GM12878 (cell line): ENCODE measurements at regions not wholly inside any gene's neighbourhood (a gene's known extent, or its start where the extent isn't known, plus 50 kb on each side); places are given as distances from the start of the nearest gene placed in this dataset.
A peak's percentile ranks its signal among the peaks of the same experiment; 100 is the strongest.

ENCODE experiments used
- ATAC-seq: fragments of 200-7000 bp; cut with Tn5 transposase; 3 replicates; pipeline ENCODE4 v1.9.1; 2020; ENCODE audit warnings: mild to moderate bottlenecking, moderate library complexity
- BruUV-seq: library from RNA; stranded (reverse); fragments of 400-500 nt; replicated peaks from 2 replicates; lab custom pipeline; 2021; lab: Mats Ljungman, UMichigan
- CTCF ChIA-PET: fragments of 300-600 bp; sonication (Branson Sonifier 250); formaldehyde crosslinking; extraction: SDS; loops from one replicate; lab custom pipeline; 2021; ENCODE audit warnings: inconsistent platforms; lab: Yijun Ruan, JAX
- POLR2A ChIA-PET: fragments of 350-600 bp; formaldehyde crosslinking; extraction: SDS; loops from one replicate; lab custom pipeline; 2021; ENCODE audit warnings: inconsistent platforms; lab: Charles Lee
- RAD21 ChIA-PET: fragments of 300-600 bp; sonication (Branson Sonifier 250); formaldehyde crosslinking; loops from one replicate; lab custom pipeline; 2023; ENCODE audit warnings: antibody characterized with exemption; ENCODE audit not compliant: unreplicated experiment; lab: Charles Lee
- SMC1A ChIA-PET: fragments of 300-600 bp; sonication (Branson Sonifier 250); formaldehyde crosslinking; loops from one replicate; lab custom pipeline; 2023; ENCODE audit not compliant: unreplicated experiment, uncharacterized antibody; lab: Charles Lee
- DNase-seq: peaks from one replicate; pipeline ENCODE4 v3.0.0-alpha.2; 2011; ENCODE audit warnings: low read depth, low spot score
- FAIRE-seq: peaks from 3 replicates; lab custom pipeline; 2011; peaks lifted over from hg19 to GRCh38; lab: Jason Lieb, UNC
- H2AFZ ChIP-seq: 2 replicates; pipeline ENCODE4 v1.6.0; 2011; ENCODE audit warnings: low read depth, low read length, control low read depth; ENCODE audit not compliant: control insufficient read depth
- H3K27ac ChIP-seq: 2 replicates; pipeline ENCODE4 v1.5.1; 2011; ENCODE audit warnings: control low read depth; ENCODE audit not compliant: control insufficient read depth, insufficient read depth
- H3K27me3 ChIP-seq, 2 experiments: replicated peaks in 1 of 2; 2 replicates each; pipeline versions ENCODE4 v1.6.0 to v1.6.1; 2011; ENCODE audit warnings: low read length in 1 of 2; ENCODE audit not compliant: control insufficient read depth in 2 of 2, insufficient read depth in 2 of 2
- H3K36me3 ChIP-seq, 2 experiments: 2 replicates each; pipeline ENCODE4 v1.5.1; 2011; ENCODE audit warnings: low read length in 1 of 2; ENCODE audit not compliant: control insufficient read depth in 2 of 2, insufficient read depth in 2 of 2
- H3K4me1 ChIP-seq: 2 replicates; pipeline ENCODE4 v1.6.1; 2011; ENCODE audit warnings: mild to moderate bottlenecking, low read length, moderate library complexity, mixed read lengths; ENCODE audit not compliant: control insufficient read depth, insufficient read depth
- H3K4me2 ChIP-seq: 2 replicates; pipeline ENCODE4 v1.6.0; 2011; ENCODE audit warnings: control low read depth; ENCODE audit not compliant: control insufficient read depth, insufficient read depth
- H3K4me3 ChIP-seq: fragments of 200-600 bp; sonication (generic); 2 replicates; pipeline ENCODE4 v1.5.1; 2016
- H3K79me2 ChIP-seq: 2 replicates; pipeline ENCODE4 v1.6.0; 2011; ENCODE audit warnings: low read length; ENCODE audit not compliant: control insufficient read depth, insufficient read depth
- H3K9ac ChIP-seq: 2 replicates; pipeline ENCODE4 v1.8.0; 2011; ENCODE audit warnings: low read length, control low read depth, mixed read lengths; ENCODE audit not compliant: control insufficient read depth, insufficient read depth
- H3K9me3 ChIP-seq: replicated peaks from 3 replicates; pipeline ENCODE4 v1.5.1; 2011; ENCODE audit warnings: mild to moderate bottlenecking, low read length; ENCODE audit not compliant: control insufficient read depth, insufficient read depth
- H4K20me1 ChIP-seq: 2 replicates; pipeline ENCODE4 v1.6.0; 2011; ENCODE audit not compliant: control insufficient read depth, insufficient read depth
- BHLHE40 ChIP-seq, 2 experiments: fragments of 450-650 bp in 1 of 2; IDR thresholded peaks; 2 replicates each; pipeline ENCODE4 v1.6.1; 2011 to 2017; ENCODE audit warnings: low read depth in 2 of 2, borderline replicate concordance in 1 of 2, improper control_type of control experiment in 1 of 2, low read length in 1 of 2, mild to moderate bottlenecking in 1 of 2
- MEF2B ChIP-seq: fragments of 450-650 bp; IDR thresholded peaks from 2 replicates; pipeline ENCODE4 v1.6.1; 2018; ENCODE audit warnings: mild to moderate bottlenecking, moderate library complexity; ENCODE audit not compliant: partially characterized antibody, poor library complexity, severe bottlenecking
- NR2C1 ChIP-seq: fragments of 450-650 bp; IDR thresholded peaks from 2 replicates; pipeline ENCODE4 v1.6.1; 2017; ENCODE audit warnings: antibody characterized with exemption, mild to moderate bottlenecking, moderate library complexity
- RAD21 ChIP-seq: IDR thresholded peaks from 2 replicates; pipeline ENCODE4 v1.6.1; 2011; ENCODE audit warnings: mild to moderate bottlenecking, low read depth, low read length, moderate library complexity; ENCODE audit not compliant: insufficient read depth
- SMC3 ChIP-seq: IDR thresholded peaks from 2 replicates; pipeline ENCODE4 v1.6.1; 2011; ENCODE audit warnings: low read length, improper control_type of control experiment, borderline replicate concordance
- WGBS: methylation state at CpG from one replicate; pipeline ENCODE4 v1.1.6; 2016; ENCODE audit warnings: low lambda C conversion rate; ENCODE audit not compliant: insufficient replicate concordance, insufficient coverage; ENCODE audit errors: missing lambda C conversion rate; 5-methylcytosine and 5-hydroxymethylcytosine counted together
- in situ Hi-C: fragments of 300-500 bp; cut with MboI; formaldehyde crosslinking; loops from 9 replicates; pipeline ENCODE4 v1.14.3; 2018; ENCODE audit warnings: mixed read lengths
- intact Hi-C: fragments of 100-400 bp; cut with micrococcal nuclease; formaldehyde crosslinking; loops from one replicate; pipeline ENCODE4 v1.14.2; 2022; ENCODE audit not compliant: unreplicated experiment
- TF ChIP-seq, protein P1 (sequence below): fragments of 450-650 bp; IDR thresholded peaks from 2 replicates; pipeline ENCODE4 v1.6.1; 2017; ENCODE audit warnings: mild to moderate bottlenecking
- TF ChIP-seq, protein P2 (sequence below), 3 experiments: IDR thresholded peaks in 2 of 3; conservative IDR thresholded peaks in 1 of 3; 2 replicates each; pipeline ENCODE4 v1.5.1; 2011; ENCODE audit warnings: low read depth in 3 of 3, low read length in 3 of 3, mild to moderate bottlenecking in 3 of 3, control low read depth in 2 of 3, moderate library complexity in 2 of 3, inconsistent platforms in 1 of 3, mixed read lengths in 1 of 3; ENCODE audit not compliant: control insufficient read depth in 2 of 3, insufficient read depth in 1 of 3; ENCODE audit errors: extremely low read depth in 1 of 3
- TF ChIP-seq, protein P3 (sequence below): fragments of 450-650 bp; IDR thresholded peaks from 2 replicates; pipeline ENCODE4 v1.6.1; 2016; ENCODE audit warnings: mild to moderate bottlenecking, moderate library complexity, borderline replicate concordance
- TF ChIP-seq, protein P4 (sequence below): fragments of 450-650 bp; IDR thresholded peaks from 2 replicates; pipeline ENCODE4 v1.6.1; 2017; ENCODE audit warnings: low read depth, mild to moderate bottlenecking, moderate library complexity

DNA sequence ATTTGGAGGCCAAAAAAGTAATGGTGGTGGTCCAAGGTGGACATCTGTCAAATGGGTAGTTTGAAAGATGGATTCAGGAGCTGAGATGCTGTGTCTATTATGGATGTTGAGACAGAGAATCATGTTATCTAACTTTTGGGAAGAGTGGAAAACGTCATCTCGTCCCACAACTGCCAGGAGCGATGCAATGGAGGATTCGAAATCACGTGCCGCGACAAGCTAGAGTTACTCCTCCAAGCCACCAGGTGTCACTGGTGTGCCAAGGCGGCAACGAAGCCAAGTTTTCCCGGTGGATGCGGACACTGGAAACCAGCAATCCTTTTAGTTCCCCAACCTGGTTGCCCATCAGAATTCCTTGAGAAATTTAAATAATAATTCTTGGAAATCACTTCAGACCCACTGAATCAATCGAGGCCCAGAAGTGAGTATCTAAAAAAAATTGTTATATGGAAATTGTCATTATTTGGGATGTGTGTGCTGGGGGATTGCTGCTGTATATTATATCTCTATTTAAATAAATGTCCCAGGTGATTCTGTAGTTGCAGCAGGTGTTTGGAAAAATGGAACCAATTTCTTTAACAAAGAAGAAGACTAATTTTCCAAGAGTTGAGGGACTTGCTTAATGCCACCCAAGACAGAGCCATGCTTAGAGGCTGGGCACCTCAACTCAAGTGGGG, 206.1 kb downstream of the HAPSTR1 start:
- no peak overlapping the region for H3K4me3 ChIP-seq
- DNase-seq (no peak), FAIRE-seq (no peak), ATAC-seq (no peak)
- H3K27me3 ChIP-seq: no peaks in the 10 kb centered on the region
- no peaks in the 10 kb centered on the region for H3K9me3 ChIP-seq
- H3K4me2 ChIP-seq: no peak overlapping the region
- ChIA-PET RAD21 (interaction anchor here (1.3 kb wide), 1 partner anchor 883 kb away, joined by 3 read pairs; no protein-coding TSS in a partner anchor), SMC1A (interaction anchor here (0.8 to 1.1 kb wide), 2 partner anchors 158 to 353 kb away, joined by 3 read pairs; no protein-coding TSS in a partner anchor), CTCF (interaction anchor here (0.6 to 1.8 kb wide), 8 partner anchors 16 to 983 kb away, joined by 3 to 10 read pairs (median 4); partner anchors contain the start of gene GRIN2A), POLR2A (interaction anchor here (0.6 kb wide), 1 partner anchor 1214 kb away, joined by 4 read pairs; no protein-coding TSS in a partner anchor)
- intact Hi-C loops: loop anchor here (2.0 kb wide), 1 partner anchor 883 kb away; no protein-coding TSS in a partner anchor
- in situ Hi-C loops: no loop called here
- H3K79me2 ChIP-seq: no peaks in the 10 kb centered on the region
- H4K20me1 ChIP-seq: no peaks in the 10 kb centered on the region
- no peak overlapping the region for H3K9ac ChIP-seq
- 57% methylated on average over 12 of the region's 12 CpGs for WGBS
- no TSS peak for BruUV-seq
- H3K4me1 ChIP-seq: no peaks in the 10 kb centered on the region
- H2AFZ ChIP-seq: no peak overlapping the region
- H3K36me3 ChIP-seq: no peaks in the 10 kb centered on the region
- H3K27ac ChIP-seq: no peak overlapping the region
- TF ChIP-seq, protein P1, sequence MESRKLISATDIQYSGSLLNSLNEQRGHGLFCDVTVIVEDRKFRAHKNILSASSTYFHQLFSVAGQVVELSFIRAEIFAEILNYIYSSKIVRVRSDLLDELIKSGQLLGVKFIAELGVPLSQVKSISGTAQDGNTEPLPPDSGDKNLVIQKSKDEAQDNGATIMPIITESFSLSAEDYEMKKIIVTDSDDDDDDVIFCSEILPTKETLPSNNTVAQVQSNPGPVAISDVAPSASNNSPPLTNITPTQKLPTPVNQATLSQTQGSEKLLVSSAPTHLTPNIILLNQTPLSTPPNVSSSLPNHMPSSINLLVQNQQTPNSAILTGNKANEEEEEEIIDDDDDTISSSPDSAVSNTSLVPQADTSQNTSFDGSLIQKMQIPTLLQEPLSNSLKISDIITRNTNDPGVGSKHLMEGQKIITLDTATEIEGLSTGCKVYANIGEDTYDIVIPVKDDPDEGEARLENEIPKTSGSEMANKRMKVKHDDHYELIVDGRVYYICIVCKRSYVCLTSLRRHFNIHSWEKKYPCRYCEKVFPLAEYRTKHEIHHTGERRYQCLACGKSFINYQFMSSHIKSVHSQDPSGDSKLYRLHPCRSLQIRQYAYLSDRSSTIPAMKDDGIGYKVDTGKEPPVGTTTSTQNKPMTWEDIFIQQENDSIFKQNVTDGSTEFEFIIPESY: 0 out of 2 replicates have a peak, but pooled peaks have one; percentile 54
- peak; percentile 27; the same call in 1 of the 2 replicates for TF ChIP-seq SMC3
- no peak for TF ChIP-seq NR2C1
- TF ChIP-seq RAD21: peak; percentile 57
- peak; percentile 53 to 65; a peak in 3 of 4 replicates for TF ChIP-seq BHLHE40 (IDR thresholded peaks at IDR 0.05; ENCODE audit: borderline replicate concordance in 1 of 2, low read depth in 2 of 2, low read length in 1 of 2)
- TF ChIP-seq, protein P2, sequence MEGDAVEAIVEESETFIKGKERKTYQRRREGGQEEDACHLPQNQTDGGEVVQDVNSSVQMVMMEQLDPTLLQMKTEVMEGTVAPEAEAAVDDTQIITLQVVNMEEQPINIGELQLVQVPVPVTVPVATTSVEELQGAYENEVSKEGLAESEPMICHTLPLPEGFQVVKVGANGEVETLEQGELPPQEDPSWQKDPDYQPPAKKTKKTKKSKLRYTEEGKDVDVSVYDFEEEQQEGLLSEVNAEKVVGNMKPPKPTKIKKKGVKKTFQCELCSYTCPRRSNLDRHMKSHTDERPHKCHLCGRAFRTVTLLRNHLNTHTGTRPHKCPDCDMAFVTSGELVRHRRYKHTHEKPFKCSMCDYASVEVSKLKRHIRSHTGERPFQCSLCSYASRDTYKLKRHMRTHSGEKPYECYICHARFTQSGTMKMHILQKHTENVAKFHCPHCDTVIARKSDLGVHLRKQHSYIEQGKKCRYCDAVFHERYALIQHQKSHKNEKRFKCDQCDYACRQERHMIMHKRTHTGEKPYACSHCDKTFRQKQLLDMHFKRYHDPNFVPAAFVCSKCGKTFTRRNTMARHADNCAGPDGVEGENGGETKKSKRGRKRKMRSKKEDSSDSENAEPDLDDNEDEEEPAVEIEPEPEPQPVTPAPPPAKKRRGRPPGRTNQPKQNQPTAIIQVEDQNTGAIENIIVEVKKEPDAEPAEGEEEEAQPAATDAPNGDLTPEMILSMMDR (IDR thresholded peaks at IDR 0.05 in 2 of 3, conservative IDR thresholded peaks at IDR 0.05 in 1 of 3; ENCODE audit: control insufficient read depth in 2 of 3, extremely low read depth in 1 of 3, insufficient read depth in 1 of 3, low read depth in 3 of 3, low read length in 3 of 3): peak; percentile 40 to 57 (median 42); a peak in 4 of 6 replicates
- TF ChIP-seq, protein P3, sequence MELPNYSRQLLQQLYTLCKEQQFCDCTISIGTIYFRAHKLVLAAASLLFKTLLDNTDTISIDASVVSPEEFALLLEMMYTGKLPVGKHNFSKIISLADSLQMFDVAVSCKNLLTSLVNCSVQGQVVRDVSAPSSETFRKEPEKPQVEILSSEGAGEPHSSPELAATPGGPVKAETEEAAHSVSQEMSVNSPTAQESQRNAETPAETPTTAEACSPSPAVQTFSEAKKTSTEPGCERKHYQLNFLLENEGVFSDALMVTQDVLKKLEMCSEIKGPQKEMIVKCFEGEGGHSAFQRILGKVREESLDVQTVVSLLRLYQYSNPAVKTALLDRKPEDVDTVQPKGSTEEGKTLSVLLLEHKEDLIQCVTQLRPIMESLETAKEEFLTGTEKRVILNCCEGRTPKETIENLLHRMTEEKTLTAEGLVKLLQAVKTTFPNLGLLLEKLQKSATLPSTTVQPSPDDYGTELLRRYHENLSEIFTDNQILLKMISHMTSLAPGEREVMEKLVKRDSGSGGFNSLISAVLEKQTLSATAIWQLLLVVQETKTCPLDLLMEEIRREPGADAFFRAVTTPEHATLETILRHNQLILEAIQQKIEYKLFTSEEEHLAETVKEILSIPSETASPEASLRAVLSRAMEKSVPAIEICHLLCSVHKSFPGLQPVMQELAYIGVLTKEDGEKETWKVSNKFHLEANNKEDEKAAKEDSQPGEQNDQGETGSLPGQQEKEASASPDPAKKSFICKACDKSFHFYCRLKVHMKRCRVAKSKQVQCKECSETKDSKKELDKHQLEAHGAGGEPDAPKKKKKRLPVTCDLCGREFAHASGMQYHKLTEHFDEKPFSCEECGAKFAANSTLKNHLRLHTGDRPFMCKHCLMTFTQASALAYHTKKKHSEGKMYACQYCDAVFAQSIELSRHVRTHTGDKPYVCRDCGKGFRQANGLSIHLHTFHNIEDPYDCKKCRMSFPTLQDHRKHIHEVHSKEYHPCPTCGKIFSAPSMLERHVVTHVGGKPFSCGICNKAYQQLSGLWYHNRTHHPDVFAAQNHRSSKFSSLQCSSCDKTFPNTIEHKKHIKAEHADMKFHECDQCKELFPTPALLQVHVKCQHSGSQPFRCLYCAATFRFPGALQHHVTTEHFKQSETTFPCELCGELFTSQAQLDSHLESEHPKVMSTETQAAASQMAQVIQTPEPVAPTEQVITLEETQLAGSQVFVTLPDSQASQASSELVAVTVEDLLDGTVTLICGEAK: no peak
- TF ChIP-seq MEF2B: no peak
- TF ChIP-seq, protein P4, sequence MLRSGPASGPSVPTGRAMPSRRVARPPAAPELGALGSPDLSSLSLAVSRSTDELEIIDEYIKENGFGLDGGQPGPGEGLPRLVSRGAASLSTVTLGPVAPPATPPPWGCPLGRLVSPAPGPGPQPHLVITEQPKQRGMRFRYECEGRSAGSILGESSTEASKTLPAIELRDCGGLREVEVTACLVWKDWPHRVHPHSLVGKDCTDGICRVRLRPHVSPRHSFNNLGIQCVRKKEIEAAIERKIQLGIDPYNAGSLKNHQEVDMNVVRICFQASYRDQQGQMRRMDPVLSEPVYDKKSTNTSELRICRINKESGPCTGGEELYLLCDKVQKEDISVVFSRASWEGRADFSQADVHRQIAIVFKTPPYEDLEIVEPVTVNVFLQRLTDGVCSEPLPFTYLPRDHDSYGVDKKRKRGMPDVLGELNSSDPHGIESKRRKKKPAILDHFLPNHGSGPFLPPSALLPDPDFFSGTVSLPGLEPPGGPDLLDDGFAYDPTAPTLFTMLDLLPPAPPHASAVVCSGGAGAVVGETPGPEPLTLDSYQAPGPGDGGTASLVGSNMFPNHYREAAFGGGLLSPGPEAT: no peak
